Fibroblast of upper back skin (primary cell): ENCODE measurements at regions not wholly inside any gene's neighbourhood (a gene's known extent, or its start where the extent isn't known, plus 50 kb on each side); places are given as distances from the start of the nearest gene placed in this dataset.

Experiments used
- DNase-seq: peaks from one replicate; pipeline ENCODE4 v3.0.0-alpha.2; 2013

- no peak for DNase-seq
Observed at GRCh38 chr3:176523114-176523513, 674.2 kb downstream of the TBL1XR1 start.

DNA sequence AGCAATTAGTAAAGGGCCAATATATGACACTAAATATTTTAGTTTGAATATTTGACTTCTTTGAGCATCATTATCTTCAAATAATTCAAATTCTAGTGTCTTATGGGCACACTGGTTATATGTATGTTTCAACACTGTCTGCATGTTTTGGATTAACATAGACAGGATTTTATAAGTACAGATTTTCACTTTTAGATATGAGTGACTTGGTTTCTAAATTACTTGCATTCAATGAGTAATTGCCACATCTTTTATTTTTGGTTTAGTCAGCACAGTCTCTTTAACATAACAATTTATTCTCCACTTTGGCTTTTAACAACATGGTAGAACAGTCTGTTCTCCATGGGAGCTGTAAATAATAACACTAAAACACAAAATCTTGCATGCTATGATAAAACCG lies 674.8 kb downstream of the TBL1XR1 start:
- peak; percentile 9 for DNase-seq

DNA sequence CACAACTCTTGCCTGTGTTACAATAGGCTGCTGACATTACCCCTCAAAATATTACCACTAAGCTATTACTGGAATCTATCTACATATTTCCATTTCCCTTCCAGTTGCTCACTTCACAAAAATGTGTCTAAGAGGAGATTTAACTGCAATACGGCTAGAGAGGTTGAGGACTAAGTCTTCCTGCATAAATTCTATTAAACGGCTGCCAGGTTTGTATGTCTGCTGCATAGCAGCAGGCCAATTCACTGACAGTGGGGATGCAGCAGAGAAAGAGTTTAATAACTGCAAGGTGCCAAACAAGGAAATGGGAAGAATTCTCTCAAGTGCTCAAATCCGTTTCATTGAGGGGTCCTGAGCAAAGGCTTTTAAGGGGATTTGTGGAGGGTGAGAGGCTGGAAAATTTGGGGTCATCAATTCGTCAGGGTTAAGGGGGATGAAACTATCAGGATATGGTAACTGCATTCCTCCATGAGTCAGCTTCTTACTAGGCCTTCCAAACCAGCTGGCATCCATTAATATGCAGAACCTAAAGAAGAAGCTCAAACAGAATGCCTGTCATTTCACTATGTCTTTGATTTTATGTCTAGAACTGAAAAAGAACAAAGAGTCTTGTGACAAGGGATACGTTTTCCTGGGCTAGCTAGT lies 675.6 kb downstream of the TBL1XR1 start:
- peak; percentile 97 for DNase-seq

DNA sequence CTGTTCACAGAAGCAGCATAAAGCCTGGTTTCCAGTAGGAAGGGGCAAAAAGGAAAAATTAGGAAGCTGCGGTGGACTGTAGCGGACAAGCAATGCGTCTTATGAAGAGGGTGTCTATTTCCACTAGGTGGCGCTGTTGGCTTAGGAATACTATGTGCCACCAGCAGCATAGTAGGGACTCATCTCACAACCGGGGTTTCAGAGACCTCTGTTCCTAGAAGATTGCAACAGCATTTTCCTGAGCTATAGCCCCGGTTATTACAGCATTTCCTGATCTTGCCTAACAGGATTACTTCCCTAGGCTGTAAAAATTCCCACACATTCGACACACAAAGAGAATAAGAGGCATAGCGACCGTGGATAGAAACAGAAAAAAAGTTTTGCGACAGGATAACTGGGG lies 683.0 kb downstream of the TBL1XR1 start:
- peak; percentile 47 for DNase-seq

- peak; percentile 24 for DNase-seq
Observed at GRCh38 chr3:176513604-176514003, 683.7 kb downstream of the TBL1XR1 start.

GRCh38 chr3:176512037-176512436 lies 685.2 kb downstream of the TBL1XR1 start:
- DNase-seq = no peak

DNA sequence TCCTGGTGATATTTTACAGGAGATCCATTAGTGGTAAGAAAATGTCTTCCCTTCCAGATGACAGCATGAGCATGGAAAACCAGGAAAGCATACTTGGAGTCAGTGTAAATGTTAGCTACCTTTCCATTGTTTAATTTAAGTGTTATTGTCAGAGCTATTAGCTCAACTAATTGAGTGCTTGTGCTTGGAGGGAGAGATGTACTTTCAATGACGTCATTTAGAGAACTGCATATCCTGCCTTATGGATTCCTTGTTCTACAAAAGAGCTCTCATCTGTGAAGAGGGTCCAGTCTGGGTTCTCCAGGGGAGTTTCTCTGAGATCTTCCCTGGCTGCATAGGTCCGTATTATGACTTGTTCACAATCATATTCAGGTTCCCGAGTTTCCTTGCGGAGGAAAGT lies 687.2 kb downstream of the TBL1XR1 start:
- no peak for DNase-seq

GRCh38 chr3:176505878-176506621 lies 691.2 kb downstream of the TBL1XR1 start:
- no peak for DNase-seq

DNA sequence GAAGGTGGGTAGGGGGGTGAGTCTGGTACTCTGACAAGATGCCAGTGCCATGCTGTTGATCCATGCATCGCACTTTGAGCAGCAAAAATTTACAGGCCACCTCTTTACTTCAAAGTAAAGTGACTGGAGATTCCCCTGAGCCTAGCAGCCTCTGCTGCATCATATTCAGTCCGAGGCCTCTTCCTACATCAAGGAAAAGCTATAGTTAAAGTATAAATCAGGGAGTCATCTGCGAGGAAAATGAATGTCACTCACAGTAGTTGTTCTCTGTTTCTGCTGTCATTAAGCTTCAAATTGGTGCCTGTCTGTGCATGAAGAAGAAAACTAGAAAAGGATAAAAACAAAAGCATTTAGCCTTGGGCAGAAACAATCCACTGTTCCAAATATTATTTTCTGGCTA lies 706.2 kb downstream of the TBL1XR1 start:
- no peak for DNase-seq

- DNase-seq = no peak
Observed at GRCh38 chr3:176490357-176490756, 706.9 kb downstream of the TBL1XR1 start.

DNA sequence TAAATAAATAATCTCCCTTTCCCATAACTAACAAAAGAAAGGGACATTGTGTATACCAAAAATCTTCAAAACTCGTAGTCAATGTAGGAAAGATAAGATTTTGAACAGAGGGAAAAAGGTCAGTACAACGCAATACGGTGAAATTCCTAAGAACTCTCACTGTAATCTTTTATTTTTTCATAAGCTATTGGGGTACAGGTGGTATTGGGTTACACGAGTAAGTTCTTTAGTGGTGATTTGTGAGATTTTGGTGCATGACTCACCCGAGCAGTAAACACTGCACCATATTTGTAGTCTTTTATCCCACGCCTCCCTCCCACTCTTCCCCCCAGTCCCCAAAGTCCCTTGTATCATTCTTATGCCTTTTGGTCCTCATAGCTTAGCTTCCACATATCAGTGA lies 718.0 kb downstream of the TBL1XR1 start:
- DNase-seq = no peak

DNA sequence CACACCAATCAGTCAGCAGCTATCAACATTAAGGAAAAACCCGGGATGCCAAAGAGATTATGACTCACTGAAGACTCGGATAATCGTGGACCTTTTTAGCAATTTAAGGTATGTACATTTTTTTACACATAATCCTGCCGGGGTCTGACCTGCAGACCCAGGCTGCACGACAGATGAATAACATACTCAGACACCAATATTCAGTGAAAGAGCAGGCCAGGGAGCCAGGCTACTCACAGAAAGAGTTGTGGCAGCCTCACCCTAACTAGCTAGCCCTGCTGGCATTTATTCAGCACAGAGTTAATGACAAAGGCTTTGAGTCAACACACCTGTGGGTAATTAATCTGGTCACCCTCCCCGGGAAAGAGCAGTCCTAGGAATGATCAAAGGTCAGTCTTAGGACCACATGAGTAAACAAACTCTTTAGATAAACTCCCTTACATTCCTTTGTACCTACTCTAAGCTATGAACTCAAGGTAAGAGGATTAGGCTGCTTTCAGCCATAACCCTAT lies 727.5 kb downstream of the TBL1XR1 start:
- DNase-seq = peak; percentile 67

GRCh38 chr3:176463610-176464009 lies 733.7 kb downstream of the TBL1XR1 start:
- no peak for DNase-seq

GRCh38 chr3:176447369-176447768 lies 749.9 kb downstream of the TBL1XR1 start:
- DNase-seq = no peak

DNA sequence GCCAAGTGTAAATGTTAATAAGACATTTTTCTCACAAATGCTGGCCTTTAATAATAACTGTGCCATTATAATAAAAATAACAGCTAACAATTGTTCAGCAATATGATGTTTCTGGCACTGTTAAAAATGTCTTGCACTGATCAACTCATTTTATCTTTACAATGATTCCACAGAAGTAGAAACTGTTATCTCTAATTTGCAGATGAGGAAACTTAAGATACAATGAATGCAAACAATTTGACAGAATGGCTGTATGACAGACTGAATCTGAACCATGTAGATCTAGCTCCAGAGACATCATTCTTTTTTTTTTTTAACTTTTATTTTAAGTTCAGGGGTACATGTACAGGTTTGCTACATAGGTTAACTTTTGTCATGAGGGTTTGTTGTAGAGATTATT lies 755.0 kb downstream of the TBL1XR1 start:
- no peak for DNase-seq

DNA sequence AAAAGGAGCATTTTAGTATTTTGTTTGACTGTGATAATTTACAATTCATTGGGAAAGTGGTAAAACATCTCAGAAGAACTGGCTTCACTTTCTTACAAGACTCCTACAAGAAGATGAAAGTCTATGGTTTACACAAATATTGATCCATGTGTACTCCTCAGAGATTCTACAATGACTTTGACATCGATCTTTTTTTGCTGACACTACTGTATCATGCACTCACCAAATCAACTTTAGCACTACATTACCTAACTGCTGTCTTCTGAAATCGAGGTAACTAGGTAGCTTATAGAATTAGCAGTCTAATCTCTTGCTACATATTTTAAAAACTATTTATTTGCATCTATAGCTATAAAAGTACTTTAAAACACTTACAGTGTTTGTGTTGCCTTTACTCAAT lies 757.6 kb downstream of the TBL1XR1 start:
- no peak for DNase-seq

DNA sequence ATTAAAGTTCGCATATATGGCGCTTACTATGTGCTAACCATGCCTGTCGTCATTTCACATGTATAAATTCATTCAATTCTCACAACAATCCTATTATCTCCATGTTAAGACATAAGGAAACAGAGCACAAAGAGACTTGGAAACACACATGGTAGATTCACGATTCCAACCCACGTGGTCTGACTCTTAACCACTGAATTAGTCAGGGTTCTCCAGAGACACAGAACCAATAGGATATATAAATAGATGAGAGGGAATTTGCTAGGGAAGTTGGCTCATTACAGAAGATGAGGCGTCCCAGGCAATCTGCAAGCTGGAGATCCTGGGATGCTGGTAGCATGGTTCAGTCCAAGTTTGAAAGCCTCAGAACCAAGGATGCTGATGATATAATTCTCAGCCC lies 765.3 kb downstream of the TBL1XR1 start:
- peak; percentile 66 for DNase-seq

DNA sequence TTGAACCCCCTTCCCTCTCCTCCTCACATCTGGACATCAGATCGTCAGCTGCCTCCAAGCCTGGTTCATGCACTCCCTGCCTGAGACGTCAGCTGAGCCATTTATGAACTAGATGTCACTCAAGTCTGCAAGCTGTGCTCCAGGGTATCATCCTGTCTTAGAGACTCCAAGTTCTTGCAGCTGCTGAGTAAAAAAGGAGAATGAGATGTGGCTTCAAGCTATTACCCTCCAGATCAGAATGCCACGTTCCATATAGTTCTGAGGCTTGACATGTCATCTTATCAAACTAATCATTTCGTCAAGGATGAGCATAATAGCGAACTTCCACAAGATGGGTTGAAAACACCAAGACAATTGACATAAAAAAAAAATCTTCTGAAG lies 766.3 kb downstream of the TBL1XR1 start:
- peak; percentile 30 for DNase-seq

DNA sequence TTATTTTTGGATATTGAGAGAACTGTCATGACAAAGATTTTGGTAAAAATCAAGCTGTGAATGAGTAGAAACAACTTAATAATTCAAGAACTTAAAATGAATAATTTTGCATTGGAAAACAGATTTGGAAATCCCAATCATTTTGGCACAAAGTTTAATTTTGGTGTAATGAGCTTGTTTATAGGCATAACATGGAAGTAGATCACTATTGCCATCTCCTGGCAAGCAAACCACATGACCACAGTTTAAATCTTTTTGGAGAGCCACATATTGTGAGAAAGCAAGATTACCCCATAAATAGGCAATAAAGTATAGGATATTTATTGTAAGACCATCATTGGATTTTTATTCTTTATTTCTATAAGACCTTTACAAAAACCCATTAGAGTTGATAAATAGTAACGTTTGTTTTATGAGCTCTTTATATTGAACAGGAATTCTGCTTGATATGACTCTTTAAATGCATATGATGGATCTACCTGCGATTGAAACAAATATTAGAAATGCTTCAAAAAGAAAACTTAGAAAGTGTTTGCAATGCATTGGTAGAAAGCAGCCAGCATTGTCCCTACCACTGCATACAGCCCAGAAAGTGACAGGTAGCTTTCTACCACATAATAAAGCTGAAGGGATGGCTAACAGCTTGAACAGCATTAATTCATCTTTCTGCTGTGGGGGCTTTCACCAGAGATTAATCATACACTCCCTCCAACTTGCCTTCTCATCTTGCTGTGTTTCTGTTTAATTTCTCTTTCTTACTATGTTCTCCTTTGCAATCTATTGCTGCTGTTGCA lies 766.8 kb downstream of the TBL1XR1 start:
- peak; percentile 66 for DNase-seq

DNA sequence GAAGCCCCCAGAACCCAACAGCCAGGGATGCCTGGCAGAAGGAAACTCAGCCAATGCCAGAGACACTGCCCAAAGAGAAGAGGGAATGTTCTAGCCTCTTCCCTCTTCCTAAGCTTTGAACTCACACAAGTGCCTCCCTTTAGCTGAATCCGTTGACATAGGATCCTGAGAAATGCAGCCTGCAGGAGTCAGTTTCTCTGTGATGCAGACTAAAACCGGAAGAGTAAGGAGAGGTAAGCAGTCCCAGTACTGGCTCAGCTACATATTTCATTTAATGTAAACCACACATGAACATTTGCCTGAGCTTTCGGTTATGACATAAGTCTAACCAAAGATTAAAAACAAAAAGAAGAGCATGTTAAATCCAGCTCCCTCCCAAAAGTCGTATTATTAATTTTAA lies 768.7 kb downstream of the TBL1XR1 start:
- peak; percentile 32 for DNase-seq

DNA sequence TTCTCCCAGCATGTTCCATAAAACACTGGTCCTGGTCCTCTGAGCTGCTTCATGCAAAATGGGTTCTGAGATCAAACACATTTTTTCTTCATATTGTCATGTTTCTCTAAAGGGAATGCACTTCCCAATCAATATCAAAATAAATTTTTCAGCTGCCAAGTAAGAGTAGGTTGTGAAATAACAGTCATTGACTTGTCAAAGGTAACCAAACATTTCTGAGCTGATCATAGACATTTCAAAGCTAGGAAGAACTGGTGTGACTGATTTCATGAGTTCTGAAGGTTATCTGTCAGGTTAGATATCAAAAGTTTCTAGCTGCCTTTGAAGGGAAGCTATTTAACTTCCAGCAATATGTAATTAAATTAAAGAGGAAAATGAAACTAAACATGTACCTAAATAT lies 770.9 kb downstream of the TBL1XR1 start:
- DNase-seq = no peak

GRCh38 chr3:176416870-176417269 lies 780.4 kb downstream of the TBL1XR1 start:
- DNase-seq = no peak

DNA sequence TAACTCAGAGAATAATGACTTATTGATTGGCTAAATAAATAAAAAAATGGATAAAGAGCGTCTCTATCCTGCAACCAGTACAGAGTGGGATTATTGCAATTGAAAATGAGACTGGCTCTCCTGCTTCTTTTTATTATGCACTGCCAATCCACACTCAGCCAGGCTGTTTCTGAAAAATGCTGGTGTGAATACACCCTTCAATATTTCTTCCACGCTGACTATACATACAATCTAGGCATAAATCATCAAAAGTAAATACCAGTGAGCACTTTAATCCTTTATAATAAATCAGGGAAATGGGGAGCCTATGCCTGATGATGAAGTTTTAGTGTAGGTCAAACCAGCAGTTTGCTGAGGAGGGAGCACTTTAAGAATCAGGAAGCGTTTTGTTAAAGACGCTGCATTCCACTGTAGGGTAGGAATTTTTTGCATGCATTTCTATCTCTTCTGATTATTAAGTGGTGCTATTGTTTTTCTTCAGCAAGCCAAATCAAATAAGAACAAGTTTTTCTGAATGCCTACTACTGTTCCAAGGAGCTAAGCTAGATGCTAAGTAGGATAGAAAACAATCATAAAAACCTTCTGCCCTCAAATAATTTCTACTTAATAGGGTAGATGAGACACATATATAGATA lies 781.5 kb downstream of the TBL1XR1 start:
- no peak for DNase-seq
